ENCODE measurements at regions not wholly inside any gene's neighbourhood (a gene's known extent, or its start where the extent isn't known, plus 50 kb on each side); places are given as distances from the start of the nearest gene placed in this dataset.

DNA sequence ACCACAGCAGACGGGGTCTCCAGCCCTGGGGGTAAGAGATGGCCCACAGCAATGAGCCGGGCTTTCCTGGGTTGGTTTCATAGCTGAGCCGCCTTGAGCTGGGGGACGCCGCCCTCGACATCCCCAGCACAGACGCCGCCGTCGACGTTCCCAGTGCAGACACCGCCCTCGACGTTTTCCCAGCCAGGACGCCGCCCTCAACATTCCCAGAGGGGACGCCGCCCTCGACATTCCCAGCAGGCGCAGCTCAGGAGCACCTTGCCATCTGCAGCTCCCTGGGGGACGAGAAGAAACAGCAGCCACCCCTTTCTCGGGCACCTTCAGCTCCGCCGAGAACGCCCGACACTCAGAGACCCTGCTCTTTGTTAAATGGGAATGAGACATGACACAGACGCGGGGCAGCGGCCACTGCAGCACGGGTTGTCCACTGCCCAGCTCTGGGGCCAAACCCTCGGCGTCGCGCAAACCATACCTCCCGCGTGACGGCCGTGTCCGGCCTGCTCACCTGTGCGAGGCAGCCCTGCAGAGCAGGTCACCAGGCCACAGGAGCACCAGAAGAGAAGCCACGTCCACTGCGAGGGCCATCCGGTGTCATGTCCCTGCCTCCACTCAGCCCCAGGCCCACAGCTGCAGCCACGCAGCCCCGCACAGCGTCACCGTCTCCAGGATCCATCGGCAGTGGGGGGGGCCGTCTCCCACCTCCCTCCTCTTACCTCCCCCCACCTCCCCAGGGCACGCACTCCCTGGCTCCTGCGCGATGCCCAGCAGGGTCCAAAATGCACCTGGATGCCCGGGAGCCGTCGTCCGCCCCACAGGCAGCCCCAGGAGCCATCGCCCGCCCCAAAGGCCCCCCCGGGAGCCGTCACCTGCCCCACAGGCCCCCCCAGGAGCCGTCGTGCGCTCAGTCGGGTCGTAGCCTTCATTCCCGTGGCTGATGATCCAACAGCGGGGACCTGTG, 77.4 kb upstream of the GALNT9 start:
- TF ChIP-seq REST (IDR thresholded peaks at IDR 0.05; ENCODE audit: low read depth) (no peak), FOXM1 (IDR thresholded peaks at IDR 0.05; ENCODE audit: borderline replicate concordance, low read depth) (no peak), ZBTB7A (IDR thresholded peaks at IDR 0.05; ENCODE audit: low read depth) (no peak), TAF1 (IDR thresholded peaks at IDR 0.05; ENCODE audit: low read depth) (no peak), RAD21 (IDR thresholded peaks at IDR 0.05; ENCODE audit: low read depth) (no peak), CREB1 (IDR thresholded peaks at IDR 0.05; ENCODE audit: low read depth) (no peak), EP300 (IDR thresholded peaks at IDR 0.05; ENCODE audit: borderline replicate concordance) (no peak), CEBPB (IDR thresholded peaks at IDR 0.05) (no peak), TCF12 (IDR thresholded peaks at IDR 0.05; ENCODE audit: low read depth) (no peak), YY1 (IDR thresholded peaks at IDR 0.05; ENCODE audit: low read depth) (no peak), NFIC (IDR thresholded peaks at IDR 0.05) (no peak), MAX (IDR thresholded peaks at IDR 0.05) (no peak), TEAD4 (IDR thresholded peaks at IDR 0.05) (no peak), EGR1 (IDR thresholded peaks at IDR 0.05) (no peak)
- TF ChIP-seq, protein P1, sequence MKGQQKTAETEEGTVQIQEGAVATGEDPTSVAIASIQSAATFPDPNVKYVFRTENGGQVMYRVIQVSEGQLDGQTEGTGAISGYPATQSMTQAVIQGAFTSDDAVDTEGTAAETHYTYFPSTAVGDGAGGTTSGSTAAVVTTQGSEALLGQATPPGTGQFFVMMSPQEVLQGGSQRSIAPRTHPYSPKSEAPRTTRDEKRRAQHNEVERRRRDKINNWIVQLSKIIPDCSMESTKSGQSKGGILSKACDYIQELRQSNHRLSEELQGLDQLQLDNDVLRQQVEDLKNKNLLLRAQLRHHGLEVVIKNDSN (IDR thresholded peaks at IDR 0.05) = no peak

DNA sequence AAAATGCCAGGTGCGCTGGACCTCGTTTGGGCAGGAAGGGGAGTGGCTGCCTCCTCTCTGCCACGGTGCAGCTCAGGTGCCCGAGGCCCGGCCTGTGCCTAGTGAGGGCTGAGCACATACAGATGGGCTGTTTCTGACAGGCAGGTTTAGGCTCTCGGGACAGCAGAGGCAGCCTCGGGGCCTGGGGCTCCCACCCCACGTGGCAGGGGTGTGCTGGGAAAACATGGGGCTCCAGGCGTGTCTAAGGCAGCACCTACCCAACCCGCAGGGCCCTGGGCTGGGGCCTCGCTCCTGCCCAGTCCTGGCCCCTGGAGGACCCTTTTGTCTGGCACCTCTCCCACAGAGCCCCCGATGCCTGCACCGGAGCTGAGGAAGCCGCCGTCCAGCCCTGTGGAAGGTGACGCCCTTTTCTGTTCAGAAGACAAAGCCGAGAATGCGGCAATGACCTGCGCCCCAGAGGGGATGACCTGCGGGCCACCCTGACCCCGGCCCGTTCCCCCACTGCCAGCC, 76.4 kb upstream of the GALNT9 start:
- TF ChIP-seq REST (IDR thresholded peaks at IDR 0.05; ENCODE audit: low read depth) (no peak), ZBTB7A (IDR thresholded peaks at IDR 0.05; ENCODE audit: low read depth) (no peak), TAF1 (IDR thresholded peaks at IDR 0.05; ENCODE audit: low read depth) (no peak), MAX (IDR thresholded peaks at IDR 0.05) (no peak), CEBPB (IDR thresholded peaks at IDR 0.05) (no peak), YY1 (IDR thresholded peaks at IDR 0.05; ENCODE audit: low read depth) (no peak), EP300 (IDR thresholded peaks at IDR 0.05; ENCODE audit: borderline replicate concordance) (no peak)

- TF ChIP-seq YY1 (IDR thresholded peaks at IDR 0.05; ENCODE audit: low read depth) = no peak
- TF ChIP-seq FOXM1 (IDR thresholded peaks at IDR 0.05; ENCODE audit: borderline replicate concordance, low read depth) = no peak
- TF ChIP-seq MAX (IDR thresholded peaks at IDR 0.05) = no peak
- no peak for TF ChIP-seq REST (IDR thresholded peaks at IDR 0.05; ENCODE audit: low read depth)
- no peak for TF ChIP-seq NFIC (IDR thresholded peaks at IDR 0.05)
- no peak for TF ChIP-seq RAD21 (IDR thresholded peaks at IDR 0.05; ENCODE audit: low read depth)
- TF ChIP-seq CEBPB (IDR thresholded peaks at IDR 0.05) = no peak
- TF ChIP-seq CREB1 (IDR thresholded peaks at IDR 0.05; ENCODE audit: low read depth) = no peak
- TF ChIP-seq, protein P1 (IDR thresholded peaks at IDR 0.05) = no peak
- TF ChIP-seq TEAD4 (IDR thresholded peaks at IDR 0.05) = no peak
- no peak for TF ChIP-seq EP300 (IDR thresholded peaks at IDR 0.05; ENCODE audit: borderline replicate concordance)
- TF ChIP-seq TCF12 (IDR thresholded peaks at IDR 0.05; ENCODE audit: low read depth) = no peak
- TF ChIP-seq ZBTB7A (IDR thresholded peaks at IDR 0.05; ENCODE audit: low read depth) = no peak
- TF ChIP-seq TAF1 (IDR thresholded peaks at IDR 0.05; ENCODE audit: low read depth) = no peak
- no peak for TF ChIP-seq EGR1 (IDR thresholded peaks at IDR 0.05)
Measured at GRCh38 chr12:132404951-132405741, 75.8 kb upstream of the GALNT9 start.
